HepG2 (cell line): ENCODE measurements at regions not wholly inside any gene's neighbourhood (a gene's known extent, or its start where the extent isn't known, plus 50 kb on each side); places are given as distances from the start of the nearest gene placed in this dataset.

Experiments used
- ATF7 ChIP-seq, 2 experiments: fragments of 450-650 bp in 1 of 2; sonication (generic) in 1 of 2; formaldehyde crosslinking in 1 of 2; IDR thresholded peaks; 2 replicates each; pipeline versions ENCODE4 v1.4.0 to v1.6.1; 2016 to 2020; ENCODE audit warnings: antibody characterized with exemption in 1 of 2, mild to moderate bottlenecking in 1 of 2, missing genetic modification reagents in 1 of 2
- JUN ChIP-seq: sonication (generic); formaldehyde crosslinking; IDR thresholded peaks from 2 replicates; pipeline ENCODE4 v1.4.0; 2020; ENCODE audit warnings: mild to moderate bottlenecking, missing genetic modification reagents
- MAFF ChIP-seq: IDR thresholded peaks from 2 replicates; pipeline ENCODE4 v1.6.1; 2011; ENCODE audit warnings: low read depth, low read length, improper control_type of control experiment
- SNAI1 ChIP-seq: sonication (generic); formaldehyde crosslinking; IDR thresholded peaks from 2 replicates; pipeline ENCODE4 v1.5.0; 2020; ENCODE audit warnings: mild to moderate bottlenecking, missing genetic modification reagents, borderline replicate concordance
- ZNF816 ChIP-seq: sonication (generic); formaldehyde crosslinking; IDR thresholded peaks from 2 replicates; pipeline ENCODE4 v1.8.0; 2022; ENCODE audit warnings: missing genetic modification reagents, mild to moderate bottlenecking, borderline replicate concordance
- TF ChIP-seq, protein P1 (sequence below): sonication (generic); formaldehyde crosslinking; IDR thresholded peaks from 2 replicates; pipeline ENCODE4 v1.5.0; 2020; ENCODE audit warnings: mild to moderate bottlenecking, missing genetic modification reagents, moderate library complexity

DNA sequence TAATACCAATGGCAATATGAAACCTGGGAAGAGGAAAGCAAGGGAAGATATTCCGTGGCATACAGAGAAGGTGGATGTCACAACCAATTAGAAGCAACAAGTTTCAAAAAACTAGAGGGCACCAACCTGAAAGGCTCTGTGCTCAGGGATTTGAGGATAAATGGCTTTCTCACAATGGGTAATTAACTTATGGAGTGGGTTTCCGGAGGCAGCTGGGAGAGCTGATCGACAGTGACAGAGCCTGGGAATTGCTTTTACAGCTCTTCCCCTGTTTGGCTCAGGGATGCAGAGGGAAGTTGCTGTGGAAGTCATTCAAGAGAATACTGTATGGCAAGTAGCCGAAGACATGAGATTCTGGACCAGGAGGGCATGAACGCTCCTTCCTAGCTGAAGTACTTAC, 237.0 kb downstream of the KIF4B start:
- TF ChIP-seq MAFF (no peak), ATF7 (IDR thresholded peaks at IDR 0.05) (no peak), ATF7 (CRISPR knock-in tag; IDR thresholded peaks at IDR 0.05) (no peak), JUN (CRISPR knock-in tag) (no peak), ZNF816 (CRISPR knock-in tag) (no peak), SNAI1 (no peak)
- TF ChIP-seq, protein P1, sequence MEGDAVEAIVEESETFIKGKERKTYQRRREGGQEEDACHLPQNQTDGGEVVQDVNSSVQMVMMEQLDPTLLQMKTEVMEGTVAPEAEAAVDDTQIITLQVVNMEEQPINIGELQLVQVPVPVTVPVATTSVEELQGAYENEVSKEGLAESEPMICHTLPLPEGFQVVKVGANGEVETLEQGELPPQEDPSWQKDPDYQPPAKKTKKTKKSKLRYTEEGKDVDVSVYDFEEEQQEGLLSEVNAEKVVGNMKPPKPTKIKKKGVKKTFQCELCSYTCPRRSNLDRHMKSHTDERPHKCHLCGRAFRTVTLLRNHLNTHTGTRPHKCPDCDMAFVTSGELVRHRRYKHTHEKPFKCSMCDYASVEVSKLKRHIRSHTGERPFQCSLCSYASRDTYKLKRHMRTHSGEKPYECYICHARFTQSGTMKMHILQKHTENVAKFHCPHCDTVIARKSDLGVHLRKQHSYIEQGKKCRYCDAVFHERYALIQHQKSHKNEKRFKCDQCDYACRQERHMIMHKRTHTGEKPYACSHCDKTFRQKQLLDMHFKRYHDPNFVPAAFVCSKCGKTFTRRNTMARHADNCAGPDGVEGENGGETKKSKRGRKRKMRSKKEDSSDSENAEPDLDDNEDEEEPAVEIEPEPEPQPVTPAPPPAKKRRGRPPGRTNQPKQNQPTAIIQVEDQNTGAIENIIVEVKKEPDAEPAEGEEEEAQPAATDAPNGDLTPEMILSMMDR (CRISPR knock-in tag), result no peak
